Liver (tissue), 8 donors: ENCODE measurements at regions not wholly inside any gene's neighbourhood (a gene's known extent, or its start where the extent isn't known, plus 50 kb on each side); places are given as distances from the start of the nearest gene placed in this dataset.

Source experiments
- DNase-seq: peaks from one replicate; pipeline ENCODE4 v3.0.0-alpha.2; 2017; ENCODE audit warnings: low spot score
- H3K27ac ChIP-seq, 2 donors: one replicate each; pipeline ENCODE4 v1.7.0; 2013; ENCODE audit warnings: inconsistent platforms in 2 of 2, low read length in 2 of 2, control low read depth in 1 of 2, low read depth in 1 of 2, mild to moderate bottlenecking in 1 of 2
- H3K27me3 ChIP-seq, 4 donors: one replicate each; pipeline versions ENCODE4 v1.6.1 to v1.7.0; 2013; ENCODE audit warnings: low read length in 3 of 4, inconsistent platforms in 1 of 4, mild to moderate bottlenecking in 1 of 4, moderate library complexity in 1 of 4; ENCODE audit not compliant: control insufficient read depth in 4 of 4, insufficient read depth in 4 of 4
- H3K36me3 ChIP-seq, 4 donors: one replicate each; pipeline versions ENCODE4 v1.6.1 to v1.7.0; 2013; ENCODE audit warnings: low read length in 3 of 4, mild to moderate bottlenecking in 3 of 4, low read depth in 1 of 4, moderate library complexity in 1 of 4; ENCODE audit not compliant: control insufficient read depth in 4 of 4, insufficient read depth in 3 of 4
- H3K4me1 ChIP-seq, 4 donors: one replicate each; pipeline versions ENCODE4 v1.6.1 to v1.7.0; 2013; ENCODE audit warnings: low read length in 3 of 4, mild to moderate bottlenecking in 3 of 4, moderate library complexity in 1 of 4; ENCODE audit not compliant: control insufficient read depth in 4 of 4, insufficient read depth in 4 of 4
- H3K4me3 ChIP-seq, 3 donors: one replicate each; pipeline versions ENCODE4 v1.6.1 to v1.7.0; 2013; ENCODE audit warnings: low read length in 3 of 3, control low read depth in 1 of 3, low read depth in 1 of 3, mild to moderate bottlenecking in 1 of 3
- H3K9ac ChIP-seq, 2 donors: one replicate each; pipeline ENCODE4 v1.7.0; 2013; ENCODE audit warnings: low read length in 2 of 2, mild to moderate bottlenecking in 2 of 2, moderate library complexity in 2 of 2, control low read depth in 1 of 2, low read depth in 1 of 2
- H3K9me3 ChIP-seq, 4 donors: one replicate each; pipeline versions ENCODE4 v1.6.1 to v1.7.0; 2013; ENCODE audit warnings: low read length in 3 of 4; ENCODE audit not compliant: control insufficient read depth in 4 of 4
- EGR1 ChIP-seq, 2 donors: IDR thresholded peaks; 2 replicates each; pipeline ENCODE4 v1.6.1; 2016 to 2018; ENCODE audit warnings: antibody characterized with exemption in 2 of 2, low read depth in 2 of 2
- FOXA1 ChIP-seq: IDR thresholded peaks from 2 replicates; pipeline ENCODE4 v1.6.1; 2016; ENCODE audit warnings: antibody characterized with exemption
- FOXA2 ChIP-seq: IDR thresholded peaks from 2 replicates; pipeline ENCODE4 v1.6.1; 2016; ENCODE audit warnings: antibody characterized with exemption
- GABPA ChIP-seq, 2 donors: IDR thresholded peaks in 1 of 2; conservative IDR thresholded peaks in 1 of 2; 2 replicates each; pipeline ENCODE4 v1.6.1; 2016; ENCODE audit warnings: antibody characterized with exemption in 2 of 2, mild to moderate bottlenecking in 1 of 2, moderate library complexity in 1 of 2
- HNF4A ChIP-seq, 2 donors: conservative IDR thresholded peaks; 2 replicates each; pipeline ENCODE4 v1.6.1; 2016; ENCODE audit warnings: antibody characterized with exemption in 2 of 2, mild to moderate bottlenecking in 2 of 2
- HNF4G ChIP-seq: IDR thresholded peaks from 2 replicates; pipeline ENCODE4 v1.6.1; 2016; ENCODE audit warnings: antibody characterized with exemption
- JUND ChIP-seq, 2 donors: IDR thresholded peaks; 2 replicates each; pipeline ENCODE4 v1.6.1; 2016; ENCODE audit warnings: antibody characterized with exemption in 2 of 2
- NR2F2 ChIP-seq: IDR thresholded peaks from 2 replicates; pipeline ENCODE4 v1.6.1; 2016; ENCODE audit warnings: antibody characterized with exemption
- RAD21 ChIP-seq, 2 donors: IDR thresholded peaks; 2 replicates each; pipeline ENCODE4 v1.6.1; 2016; ENCODE audit warnings: antibody characterized with exemption in 2 of 2, mild to moderate bottlenecking in 2 of 2
- RXRA ChIP-seq, 2 donors: IDR thresholded peaks; 2 replicates each; pipeline ENCODE4 v1.6.1; 2017 to 2018; ENCODE audit warnings: antibody characterized with exemption in 2 of 2, mild to moderate bottlenecking in 1 of 2
- SP1 ChIP-seq: IDR thresholded peaks from 2 replicates; pipeline ENCODE4 v1.6.1; 2018; ENCODE audit warnings: antibody characterized with exemption, mild to moderate bottlenecking
- TAF1 ChIP-seq: conservative IDR thresholded peaks from 2 replicates; pipeline ENCODE4 v1.6.1; 2016; ENCODE audit warnings: antibody characterized with exemption, mild to moderate bottlenecking
- YY1 ChIP-seq: IDR thresholded peaks from 2 replicates; pipeline ENCODE4 v1.6.1; 2016; ENCODE audit warnings: antibody characterized with exemption, mild to moderate bottlenecking
- WGBS: extraction: QIAGEN DNeasy Blood & Tissue Kit; methylation state at CpG from one replicate; pipeline ENCODE4 v1.1.7; 2013; 5-methylcytosine and 5-hydroxymethylcytosine counted together
- TF ChIP-seq, protein P1 (sequence below): IDR thresholded peaks from 2 replicates; pipeline ENCODE4 v1.6.1; 2016; ENCODE audit warnings: antibody characterized with exemption, mild to moderate bottlenecking
- TF ChIP-seq, protein P2 (sequence below): IDR thresholded peaks from 2 replicates; pipeline ENCODE4 v1.6.1; 2016; ENCODE audit warnings: antibody characterized with exemption
- TF ChIP-seq, protein P3 (sequence below): fragments of 150-350 bp; IDR thresholded peaks from 2 replicates; pipeline ENCODE4 v1.5.1; 2017; ENCODE audit warnings: improper control_type of control experiment, low read depth, low read length; ENCODE audit not compliant: missing input control
- TF ChIP-seq, protein P4 (sequence below): IDR thresholded peaks from 2 replicates; pipeline ENCODE4 v1.6.1; 2016; ENCODE audit warnings: antibody characterized with exemption
- TF ChIP-seq, protein P5 (sequence below): IDR thresholded peaks from 2 replicates; pipeline ENCODE4 v1.6.1; 2016; ENCODE audit warnings: antibody characterized with exemption
- donor health status: healthy.
- donor health status: healthy.
- donor health status: healthy.
- donor health status: healthy.
- donor health status: healthy.

DNA sequence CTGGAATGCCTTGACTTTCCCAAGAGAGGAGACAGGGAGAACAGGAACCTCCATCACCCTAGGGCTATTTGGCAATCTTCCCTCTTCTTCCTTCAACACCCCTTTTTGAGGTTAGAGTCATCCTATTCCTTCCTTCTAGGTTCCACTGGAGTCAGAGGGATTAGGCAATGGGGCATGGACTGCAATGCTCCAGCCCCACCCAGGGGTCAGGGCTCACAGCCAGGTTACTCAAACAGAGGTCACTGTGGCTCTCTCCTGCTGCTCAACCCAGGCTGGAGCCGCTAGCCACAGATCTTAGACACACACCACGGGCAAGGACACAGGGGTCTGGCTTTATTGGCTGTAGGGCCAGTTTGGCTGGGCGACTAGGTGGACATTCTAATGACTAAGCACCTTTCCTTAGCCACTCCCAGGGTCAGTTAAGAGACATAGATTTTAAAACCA is 145.5 kb upstream of the NRIP1 start (continued):
- TF ChIP-seq, protein P1, sequence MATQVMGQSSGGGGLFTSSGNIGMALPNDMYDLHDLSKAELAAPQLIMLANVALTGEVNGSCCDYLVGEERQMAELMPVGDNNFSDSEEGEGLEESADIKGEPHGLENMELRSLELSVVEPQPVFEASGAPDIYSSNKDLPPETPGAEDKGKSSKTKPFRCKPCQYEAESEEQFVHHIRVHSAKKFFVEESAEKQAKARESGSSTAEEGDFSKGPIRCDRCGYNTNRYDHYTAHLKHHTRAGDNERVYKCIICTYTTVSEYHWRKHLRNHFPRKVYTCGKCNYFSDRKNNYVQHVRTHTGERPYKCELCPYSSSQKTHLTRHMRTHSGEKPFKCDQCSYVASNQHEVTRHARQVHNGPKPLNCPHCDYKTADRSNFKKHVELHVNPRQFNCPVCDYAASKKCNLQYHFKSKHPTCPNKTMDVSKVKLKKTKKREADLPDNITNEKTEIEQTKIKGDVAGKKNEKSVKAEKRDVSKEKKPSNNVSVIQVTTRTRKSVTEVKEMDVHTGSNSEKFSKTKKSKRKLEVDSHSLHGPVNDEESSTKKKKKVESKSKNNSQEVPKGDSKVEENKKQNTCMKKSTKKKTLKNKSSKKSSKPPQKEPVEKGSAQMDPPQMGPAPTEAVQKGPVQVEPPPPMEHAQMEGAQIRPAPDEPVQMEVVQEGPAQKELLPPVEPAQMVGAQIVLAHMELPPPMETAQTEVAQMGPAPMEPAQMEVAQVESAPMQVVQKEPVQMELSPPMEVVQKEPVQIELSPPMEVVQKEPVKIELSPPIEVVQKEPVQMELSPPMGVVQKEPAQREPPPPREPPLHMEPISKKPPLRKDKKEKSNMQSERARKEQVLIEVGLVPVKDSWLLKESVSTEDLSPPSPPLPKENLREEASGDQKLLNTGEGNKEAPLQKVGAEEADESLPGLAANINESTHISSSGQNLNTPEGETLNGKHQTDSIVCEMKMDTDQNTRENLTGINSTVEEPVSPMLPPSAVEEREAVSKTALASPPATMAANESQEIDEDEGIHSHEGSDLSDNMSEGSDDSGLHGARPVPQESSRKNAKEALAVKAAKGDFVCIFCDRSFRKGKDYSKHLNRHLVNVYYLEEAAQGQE, result no peak
- TF ChIP-seq HNF4A (conservative IDR thresholded peaks at IDR 0.05) (peak; percentile 92 to 94), HNF4G (peak; percentile 54), EGR1 (IDR thresholded peaks at IDR 0.05; ENCODE audit: low read depth in 2 of 2) (no peak), FOXA2 (no peak), FOXA1 (peak; percentile 12), SP1 (peak; percentile 80)
- TF ChIP-seq, protein P2, sequence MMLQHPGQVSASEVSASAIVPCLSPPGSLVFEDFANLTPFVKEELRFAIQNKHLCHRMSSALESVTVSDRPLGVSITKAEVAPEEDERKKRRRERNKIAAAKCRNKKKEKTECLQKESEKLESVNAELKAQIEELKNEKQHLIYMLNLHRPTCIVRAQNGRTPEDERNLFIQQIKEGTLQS, result peak; percentile 41

DNA sequence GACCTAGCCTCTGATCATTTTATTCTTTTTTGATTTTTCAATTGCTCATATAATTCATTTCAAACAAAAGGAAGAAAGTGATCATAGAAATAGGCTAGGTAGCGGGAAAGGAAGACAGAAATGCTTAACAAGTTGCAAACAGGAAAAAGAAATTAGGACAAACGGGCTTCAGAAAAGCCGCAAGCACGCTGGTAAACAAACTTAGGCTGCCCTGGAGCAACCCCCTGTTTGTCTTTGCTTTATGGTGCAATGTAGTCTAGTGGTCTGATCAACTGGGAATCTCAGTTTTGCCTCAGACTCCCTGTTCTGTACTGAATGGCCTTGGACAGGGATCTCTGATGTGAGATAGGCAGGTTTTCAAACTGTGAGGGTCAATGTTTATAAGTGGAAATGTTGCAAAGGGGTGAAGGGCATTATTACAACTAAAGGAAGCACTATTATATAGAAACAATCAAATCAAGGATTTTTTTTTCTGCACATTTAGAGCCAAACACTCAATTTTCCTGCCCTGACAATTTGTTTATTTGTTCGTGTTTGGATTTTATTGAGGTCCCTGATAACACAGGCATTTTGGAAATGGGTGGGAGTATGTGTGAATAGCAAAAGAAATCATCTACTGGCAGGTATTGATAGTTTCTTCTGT is 146.8 kb upstream of the NRIP1 start:
- H3K27me3 ChIP-seq, result no peaks in the 10 kb centered on the region
- TF ChIP-seq RAD21 (IDR thresholded peaks at IDR 0.05), result peak; percentile 64 to 76
- peak in 1 of 2 donors; percentile 37 for TF ChIP-seq EGR1 (IDR thresholded peaks at IDR 0.05; ENCODE audit: low read depth in 2 of 2)
- TF ChIP-seq, protein P3, sequence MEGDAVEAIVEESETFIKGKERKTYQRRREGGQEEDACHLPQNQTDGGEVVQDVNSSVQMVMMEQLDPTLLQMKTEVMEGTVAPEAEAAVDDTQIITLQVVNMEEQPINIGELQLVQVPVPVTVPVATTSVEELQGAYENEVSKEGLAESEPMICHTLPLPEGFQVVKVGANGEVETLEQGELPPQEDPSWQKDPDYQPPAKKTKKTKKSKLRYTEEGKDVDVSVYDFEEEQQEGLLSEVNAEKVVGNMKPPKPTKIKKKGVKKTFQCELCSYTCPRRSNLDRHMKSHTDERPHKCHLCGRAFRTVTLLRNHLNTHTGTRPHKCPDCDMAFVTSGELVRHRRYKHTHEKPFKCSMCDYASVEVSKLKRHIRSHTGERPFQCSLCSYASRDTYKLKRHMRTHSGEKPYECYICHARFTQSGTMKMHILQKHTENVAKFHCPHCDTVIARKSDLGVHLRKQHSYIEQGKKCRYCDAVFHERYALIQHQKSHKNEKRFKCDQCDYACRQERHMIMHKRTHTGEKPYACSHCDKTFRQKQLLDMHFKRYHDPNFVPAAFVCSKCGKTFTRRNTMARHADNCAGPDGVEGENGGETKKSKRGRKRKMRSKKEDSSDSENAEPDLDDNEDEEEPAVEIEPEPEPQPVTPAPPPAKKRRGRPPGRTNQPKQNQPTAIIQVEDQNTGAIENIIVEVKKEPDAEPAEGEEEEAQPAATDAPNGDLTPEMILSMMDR, result no peak
- peak; percentile 66 for TF ChIP-seq YY1
- peak in 1 of 2 donors; percentile 30 for TF ChIP-seq GABPA (IDR thresholded peaks at IDR 0.05 in 1 of 2, conservative IDR thresholded peaks at IDR 0.05 in 1 of 2)
- peak; percentile 27 for TF ChIP-seq TAF1
- peak; percentile 72 for TF ChIP-seq FOXA2
- TF ChIP-seq SP1, result peak; percentile 93
- TF ChIP-seq, protein P1, result peak; percentile 61
- TF ChIP-seq, protein P2, result peak; percentile 57
- TF ChIP-seq, protein P4, sequence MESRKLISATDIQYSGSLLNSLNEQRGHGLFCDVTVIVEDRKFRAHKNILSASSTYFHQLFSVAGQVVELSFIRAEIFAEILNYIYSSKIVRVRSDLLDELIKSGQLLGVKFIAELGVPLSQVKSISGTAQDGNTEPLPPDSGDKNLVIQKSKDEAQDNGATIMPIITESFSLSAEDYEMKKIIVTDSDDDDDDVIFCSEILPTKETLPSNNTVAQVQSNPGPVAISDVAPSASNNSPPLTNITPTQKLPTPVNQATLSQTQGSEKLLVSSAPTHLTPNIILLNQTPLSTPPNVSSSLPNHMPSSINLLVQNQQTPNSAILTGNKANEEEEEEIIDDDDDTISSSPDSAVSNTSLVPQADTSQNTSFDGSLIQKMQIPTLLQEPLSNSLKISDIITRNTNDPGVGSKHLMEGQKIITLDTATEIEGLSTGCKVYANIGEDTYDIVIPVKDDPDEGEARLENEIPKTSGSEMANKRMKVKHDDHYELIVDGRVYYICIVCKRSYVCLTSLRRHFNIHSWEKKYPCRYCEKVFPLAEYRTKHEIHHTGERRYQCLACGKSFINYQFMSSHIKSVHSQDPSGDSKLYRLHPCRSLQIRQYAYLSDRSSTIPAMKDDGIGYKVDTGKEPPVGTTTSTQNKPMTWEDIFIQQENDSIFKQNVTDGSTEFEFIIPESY, result peak; percentile 82
- peak; percentile 67 for TF ChIP-seq FOXA1
- peak; percentile 27 to 92 for TF ChIP-seq JUND (IDR thresholded peaks at IDR 0.05)
- TF ChIP-seq NR2F2, result peak; percentile 84
- TF ChIP-seq HNF4A (conservative IDR thresholded peaks at IDR 0.05), result peak; percentile 95 to 96
- TF ChIP-seq, protein P5, sequence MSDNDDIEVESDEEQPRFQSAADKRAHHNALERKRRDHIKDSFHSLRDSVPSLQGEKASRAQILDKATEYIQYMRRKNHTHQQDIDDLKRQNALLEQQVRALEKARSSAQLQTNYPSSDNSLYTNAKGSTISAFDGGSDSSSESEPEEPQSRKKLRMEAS, result peak; percentile 85
- peak; percentile 97 to 98 for TF ChIP-seq RXRA (IDR thresholded peaks at IDR 0.05)
- TF ChIP-seq HNF4G, result peak; percentile 78
- peak overlapping the region; percentile 28 to 78 for H3K27ac ChIP-seq
- 10% methylated on average over 5 of the region's 5 CpGs for WGBS
- H3K4me3 ChIP-seq, result peak overlapping the region in 2 of 3 donors; percentile 24 to 32
- no peaks in the 10 kb centered on the region for H3K9me3 ChIP-seq
- H3K36me3 ChIP-seq, result no peaks in the 10 kb centered on the region
- peaks cover 2 to 39% (median 34%) of the 10 kb centered on the region in 4 donors for H3K4me1 ChIP-seq
- no peak for DNase-seq
- H3K9ac ChIP-seq, result peak overlapping the region in 1 of 2 donors; percentile 18
